Lower lobe of right lung (tissue), 2 donors: ENCODE measurements at regions not wholly inside any gene's neighbourhood (a gene's known extent, or its start where the extent isn't known, plus 50 kb on each side); places are given as distances from the start of the nearest gene placed in this dataset.

Source experiments
- ATAC-seq, 2 donors: fragments of 200-7000 bp; cut with Tn5 transposase; one replicate each; pipeline ENCODE4 v1.9.1; 2020 to 2022; ENCODE audit warnings: mild to moderate bottlenecking in 2 of 2, moderate library complexity in 2 of 2
- DNase-seq: peaks from one replicate; pipeline ENCODE4 v3.0.0-alpha.2; 2020
- H3K27ac ChIP-seq: fragments of 200-600 bp; one replicate; pipeline ENCODE4 v1.8.0; 2022
- H3K27me3 ChIP-seq: fragments of 200-600 bp; one replicate; pipeline ENCODE4 v1.8.0; 2022; ENCODE audit warnings: low read depth
- H3K36me3 ChIP-seq: fragments of 200-600 bp; one replicate; pipeline ENCODE4 v1.8.0; 2022; ENCODE audit warnings: mild to moderate bottlenecking
- H3K4me1 ChIP-seq: fragments of 200-600 bp; one replicate; pipeline ENCODE4 v1.8.0; 2022
- H3K4me3 ChIP-seq: fragments of 200-600 bp; one replicate; pipeline ENCODE4 v1.8.0; 2022; ENCODE audit warnings: mild to moderate bottlenecking
- H3K9me3 ChIP-seq: fragments of 200-600 bp; one replicate; pipeline ENCODE4 v1.8.0; 2022
- CTCF ChIP-seq: fragments of 200-600 bp; IDR thresholded peaks from one replicate; pipeline ENCODE4 v1.8.0; 2022; ENCODE audit warnings: antibody characterized with exemption, mild to moderate bottlenecking
- intact Hi-C: fragments of 100-400 bp; cut with DNase I; formaldehyde crosslinking; loops from one replicate; pipeline ENCODE4 v1.11.0; 2022
- donor health status: DM: no; HTN: yes; CAD: no; lungs with severe emphysema.

DNA sequence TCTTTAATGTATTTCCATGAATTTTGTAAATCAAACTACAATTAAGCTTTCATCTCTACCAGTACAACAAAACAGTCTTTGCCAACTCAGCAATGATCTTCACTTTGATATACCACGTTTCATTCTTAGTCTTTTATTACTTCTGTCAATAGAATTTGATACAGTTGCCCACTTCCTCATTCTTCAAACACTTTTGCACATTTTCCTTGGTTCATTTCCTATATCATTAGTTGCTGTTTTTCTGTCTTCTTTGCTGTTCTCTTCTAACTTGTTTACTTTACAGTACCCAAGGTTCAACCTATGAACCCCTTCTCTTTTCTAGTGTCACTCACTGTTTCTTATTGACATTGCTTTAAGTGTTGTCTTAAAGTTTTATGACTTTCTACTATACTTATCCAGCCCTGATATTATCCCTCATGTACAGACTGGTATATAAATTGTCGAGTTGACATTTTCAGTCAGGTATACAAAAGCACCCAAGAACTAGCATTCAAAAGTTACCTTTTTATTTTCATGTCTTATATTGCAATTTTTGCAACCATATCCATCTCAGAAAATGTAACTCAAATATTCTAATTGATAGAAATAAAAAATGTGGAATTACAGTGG, 903.1 kb downstream of the NSUN3 start:
- no peak for TF ChIP-seq CTCF
- intact Hi-C loops: no loop called here
- H3K4me3 ChIP-seq: no peak overlapping the region

DNA sequence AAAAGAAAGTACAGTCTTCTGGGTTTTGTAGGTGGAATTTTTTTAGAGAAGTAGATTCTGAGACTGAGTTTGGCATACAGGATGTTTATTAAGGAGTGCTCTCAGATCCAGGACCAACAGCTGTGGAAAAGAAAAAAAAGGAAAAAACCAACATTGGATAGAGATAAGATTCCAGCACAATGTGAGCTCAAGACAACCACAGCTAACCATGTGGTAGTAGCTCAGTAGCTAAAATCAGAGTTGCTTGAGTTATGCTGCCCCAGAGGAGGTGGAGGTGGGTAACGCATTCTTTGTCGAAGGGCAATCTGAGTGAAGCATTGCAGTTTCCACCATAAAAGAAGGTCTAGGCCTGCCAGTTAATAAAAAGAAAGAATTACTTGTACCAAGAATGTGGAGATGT, 904.3 kb downstream of the NSUN3 start:
- no peak for TF ChIP-seq CTCF
- no peaks in the 10 kb centered on the region for H3K4me1 ChIP-seq
- no peak overlapping the region for H3K4me3 ChIP-seq
- DNase-seq: no peak
- ATAC-seq: no peak
- H3K27ac ChIP-seq: no peak overlapping the region
- no peaks in the 10 kb centered on the region for H3K9me3 ChIP-seq
- intact Hi-C loops: no loop called here
- H3K27me3 ChIP-seq: no peaks in the 10 kb centered on the region
- no peaks in the 10 kb centered on the region for H3K36me3 ChIP-seq

More for the DNA sequence above, 903.1 kb downstream of the NSUN3 start:
- H3K9me3 ChIP-seq: no peaks in the 10 kb centered on the region
- no peak for ATAC-seq
- no peaks in the 10 kb centered on the region for H3K36me3 ChIP-seq
- no peaks in the 10 kb centered on the region for H3K4me1 ChIP-seq
- DNase-seq: no peak
- H3K27ac ChIP-seq: no peak overlapping the region
- H3K27me3 ChIP-seq: no peaks in the 10 kb centered on the region

DNA sequence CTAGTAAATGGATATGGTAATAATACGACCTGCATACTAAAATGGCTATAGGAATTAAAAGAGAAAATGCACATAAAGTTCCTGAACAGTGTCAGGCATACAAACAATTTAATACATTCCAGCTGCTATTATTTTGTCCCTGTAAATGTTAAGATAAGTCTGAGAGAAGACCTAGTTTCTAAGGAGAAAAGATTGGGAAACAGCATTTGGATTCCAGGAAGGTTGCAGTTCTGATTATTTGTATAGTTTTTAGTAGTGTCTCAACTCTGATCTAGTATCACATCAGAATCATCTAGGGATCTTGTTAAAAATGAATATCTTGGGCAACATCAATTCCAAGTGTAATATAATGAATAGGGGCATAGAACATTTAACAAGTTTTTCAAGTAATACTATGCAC, 905.7 kb downstream of the NSUN3 start:
- no peak for DNase-seq
- no peaks in the 10 kb centered on the region for H3K9me3 ChIP-seq
- no peaks in the 10 kb centered on the region for H3K36me3 ChIP-seq
- intact Hi-C loops: no loop called here
- H3K4me1 ChIP-seq: no peaks in the 10 kb centered on the region
- ATAC-seq: no peak
- H3K27ac ChIP-seq: no peak overlapping the region
- no peak for TF ChIP-seq CTCF
- no peak overlapping the region for H3K4me3 ChIP-seq
- H3K27me3 ChIP-seq: no peaks in the 10 kb centered on the region

DNA sequence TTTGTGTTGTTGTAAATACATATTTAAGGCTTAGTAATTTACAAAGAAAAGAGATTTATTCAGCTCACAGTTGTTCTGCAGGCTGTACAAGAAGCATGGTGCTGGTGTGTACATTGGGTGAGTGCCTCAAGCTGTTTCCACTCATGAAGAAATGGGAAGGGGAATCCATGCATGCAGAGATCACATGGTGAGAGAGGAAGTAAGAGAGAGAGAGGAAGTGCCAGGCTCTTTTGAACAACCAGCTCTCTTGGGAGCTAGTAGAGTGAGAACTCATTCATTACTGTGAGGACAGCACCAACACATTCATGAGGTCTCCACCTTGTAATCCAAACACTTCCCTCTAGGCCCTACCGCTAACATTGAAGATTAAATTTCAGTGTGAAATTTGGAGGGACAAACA, 909.2 kb downstream of the NSUN3 start:
- H3K36me3 ChIP-seq: no peaks in the 10 kb centered on the region
- peaks cover 11% of the 10 kb centered on the region for H3K9me3 ChIP-seq
- intact Hi-C loops: no loop called here
- no peak overlapping the region for H3K4me3 ChIP-seq
- ATAC-seq (no peak), DNase-seq (no peak)
- H3K27ac ChIP-seq: no peak overlapping the region
- no peaks in the 10 kb centered on the region for H3K4me1 ChIP-seq
- no peak for TF ChIP-seq CTCF
- H3K27me3 ChIP-seq: no peaks in the 10 kb centered on the region

DNA sequence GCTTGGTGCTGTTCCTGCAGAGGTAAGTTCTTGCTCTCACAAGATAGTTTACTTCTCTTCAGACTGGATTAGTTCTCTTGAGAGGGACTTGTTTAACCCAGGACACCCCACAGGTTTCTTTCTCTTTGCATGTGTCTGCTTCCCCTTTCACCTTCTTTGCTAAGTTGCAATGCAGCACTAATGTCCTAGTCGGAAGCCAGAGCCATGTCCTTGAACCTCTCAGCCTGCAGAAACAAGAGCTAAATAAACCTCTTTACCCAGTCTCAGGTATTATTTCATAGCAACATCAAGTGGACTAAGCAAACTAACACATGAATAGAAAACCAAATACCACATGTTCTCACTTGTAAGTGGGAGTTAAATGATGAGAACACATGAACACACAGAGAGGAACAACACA, 915.2 kb downstream of the NSUN3 start:
- no peak for DNase-seq
- intact Hi-C loops: no loop called here
- TF ChIP-seq CTCF: no peak
- no peaks in the 10 kb centered on the region for H3K27me3 ChIP-seq
- H3K4me3 ChIP-seq: no peak overlapping the region
- H3K36me3 ChIP-seq: no peaks in the 10 kb centered on the region
- peak; percentile 93 to 96 for ATAC-seq
- H3K27ac ChIP-seq: no peak overlapping the region
- no peaks in the 10 kb centered on the region for H3K4me1 ChIP-seq
- H3K9me3 ChIP-seq: peaks cover 11% of the 10 kb centered on the region

DNA sequence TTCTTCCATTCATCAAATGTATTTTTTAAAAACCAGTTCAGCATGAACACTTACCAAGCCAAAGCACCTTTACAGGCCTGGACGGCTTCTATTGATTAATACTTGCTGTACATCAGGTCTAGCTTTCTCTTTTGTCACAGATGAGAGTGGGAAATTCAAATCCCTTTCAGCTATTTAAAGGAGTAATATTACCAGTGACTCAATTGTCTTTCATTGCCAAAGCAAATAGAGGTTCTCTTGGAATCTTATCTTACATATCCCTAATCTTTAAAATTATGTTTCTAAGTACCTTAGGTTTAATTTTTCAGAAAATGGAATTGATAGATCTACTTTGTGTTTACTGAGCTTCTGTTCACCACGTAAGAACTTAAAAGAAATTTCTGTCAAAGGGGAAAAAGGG, 922.9 kb downstream of the NSUN3 start:
- intact Hi-C loops: no loop called here
- no peak for TF ChIP-seq CTCF
- ATAC-seq: no peak

More for the DNA sequence above, 922.9 kb downstream of the NSUN3 start:
- H3K27me3 ChIP-seq: peaks cover 3% of the 10 kb centered on the region
- no peak overlapping the region for H3K4me3 ChIP-seq
- H3K27ac ChIP-seq: no peak overlapping the region
- H3K4me1 ChIP-seq: no peaks in the 10 kb centered on the region
- no peak for DNase-seq
- no peaks in the 10 kb centered on the region for H3K36me3 ChIP-seq
- H3K9me3 ChIP-seq: no peaks in the 10 kb centered on the region
